Naive thymus-derived CD8-positive, alpha-beta T cell (primary cell): ENCODE measurements at regions not wholly inside any gene's neighbourhood (a gene's known extent, or its start where the extent isn't known, plus 50 kb on each side); places are given as distances from the start of the nearest gene placed in this dataset.

ENCODE experiments used
- ATAC-seq, 2 donors: fragments of 150-1000 bp; cut with Tn5 transposase in 1 of 2; sonication (Bioruptor Pico), chemical (Tn5 transposase) in 1 of 2; 1 replicate in 1 of 2; 2 replicates in 1 of 2; pipeline ENCODE4 v1.10.0; 2021; ENCODE audit warnings: mild to moderate bottlenecking in 2 of 2, moderate library complexity in 2 of 2
- POLR2A ChIA-PET: fragments of 350-600 bp; sonication (Branson Sonifier 250); formaldehyde crosslinking; loops from one replicate; lab custom pipeline; 2021; ENCODE audit warnings: antibody characterized with exemption; lab: Charles Lee
- DNase-seq, 10 donors: peaks; one replicate each; pipeline versions ENCODE4 v3.0.0 to v3.0.0-alpha.2; 2020 to 2022
- H3K27ac Mint-ChIP-seq, 10 donors: one replicate each; pipeline ENCODE4 v1.8.0; 2020 to 2022; ENCODE audit warnings: mild to moderate bottlenecking in 10 of 10, mixed read lengths in 10 of 10, moderate library complexity in 4 of 10, inconsistent platforms in 1 of 10
- H3K27me3 Mint-ChIP-seq, 5 donors: one replicate each; pipeline ENCODE4 v1.8.0; 2021 to 2022; ENCODE audit warnings: mixed read lengths in 5 of 5
- H3K36me3 Mint-ChIP-seq, 3 donors: one replicate each; pipeline ENCODE4 v1.8.0; 2020 to 2022; ENCODE audit warnings: mixed read lengths in 3 of 3, mild to moderate bottlenecking in 2 of 3, inconsistent platforms in 1 of 3
- H3K4me1 Mint-ChIP-seq, 4 donors: one replicate each; pipeline ENCODE4 v1.8.0; 2021 to 2022; ENCODE audit warnings: mixed read lengths in 4 of 4
- H3K4me3 Mint-ChIP-seq, 10 donors: one replicate each; pipeline ENCODE4 v1.8.0; 2020 to 2022; ENCODE audit warnings: mild to moderate bottlenecking in 10 of 10, mixed read lengths in 10 of 10, moderate library complexity in 6 of 10, inconsistent platforms in 1 of 10
- H3K9me3 Mint-ChIP-seq, 9 donors: one replicate each; pipeline ENCODE4 v1.8.0; 2020 to 2022; ENCODE audit warnings: mixed read lengths in 9 of 9, mild to moderate bottlenecking in 3 of 9, inconsistent platforms in 1 of 9, moderate library complexity in 1 of 9

GRCh38 chr21:21675601-21676000 is 677.4 kb downstream of the NCAM2 start:
- H3K4me1 Mint-ChIP-seq = no peaks in the 10 kb centered on the region
- DNase-seq = no peak
- no peaks in the 10 kb centered on the region for H3K36me3 Mint-ChIP-seq
- no peak overlapping the region for H3K27ac Mint-ChIP-seq
- no peak for ATAC-seq
- H3K27me3 Mint-ChIP-seq = no peaks in the 10 kb centered on the region
- POLR2A ChIA-PET = no interaction called here
- no peak overlapping the region for H3K4me3 Mint-ChIP-seq
- H3K9me3 Mint-ChIP-seq = peaks cover 0 to 46% (median 8%) of the 10 kb centered on the region in 9 donors

GRCh38 chr21:21682172-21682571 is 684.0 kb downstream of the NCAM2 start:
- POLR2A ChIA-PET = no interaction called here
- no peaks in the 10 kb centered on the region for H3K36me3 Mint-ChIP-seq
- H3K27ac Mint-ChIP-seq = no peak overlapping the region
- ATAC-seq (no peak), DNase-seq (no peak)
- H3K27me3 Mint-ChIP-seq = no peaks in the 10 kb centered on the region
- H3K9me3 Mint-ChIP-seq = peaks cover 0 to 28% (median 3%) of the 10 kb centered on the region in 9 donors
- H3K4me1 Mint-ChIP-seq = no peaks in the 10 kb centered on the region
- no peak overlapping the region for H3K4me3 Mint-ChIP-seq

GRCh38 chr21:21688889-21689288 is 690.7 kb downstream of the NCAM2 start:
- POLR2A ChIA-PET = no interaction called here
- no peak overlapping the region for H3K4me3 Mint-ChIP-seq
- no peak overlapping the region for H3K27ac Mint-ChIP-seq
- H3K4me1 Mint-ChIP-seq = no peaks in the 10 kb centered on the region
- H3K36me3 Mint-ChIP-seq = no peaks in the 10 kb centered on the region
- no peak for ATAC-seq
- DNase-seq = no peak
- peaks cover 0 to 8% (median 0%) of the 10 kb centered on the region in 9 donors for H3K9me3 Mint-ChIP-seq
- H3K27me3 Mint-ChIP-seq = no peaks in the 10 kb centered on the region

- no peak overlapping the region for H3K4me3 Mint-ChIP-seq
- no peaks in the 10 kb centered on the region for H3K36me3 Mint-ChIP-seq
- DNase-seq = no peak
- POLR2A ChIA-PET = no interaction called here
- no peaks in the 10 kb centered on the region for H3K27me3 Mint-ChIP-seq
- H3K4me1 Mint-ChIP-seq = no peaks in the 10 kb centered on the region
- H3K9me3 Mint-ChIP-seq = peaks cover 0 to 8% (median 0%) of the 10 kb centered on the region in 9 donors
- H3K27ac Mint-ChIP-seq = no peak overlapping the region
- no peak for ATAC-seq
These were observed 692.0 kb downstream of the NCAM2 start for GRCh38 chr21:21690068-21690665.

- DNase-seq (no peak), ATAC-seq (no peak)
- no peak overlapping the region for H3K4me3 Mint-ChIP-seq
- H3K27ac Mint-ChIP-seq = no peak overlapping the region
- H3K4me1 Mint-ChIP-seq = no peaks in the 10 kb centered on the region
- POLR2A ChIA-PET = no interaction called here
- H3K27me3 Mint-ChIP-seq = no peaks in the 10 kb centered on the region
- H3K9me3 Mint-ChIP-seq = peaks cover 0 to 9% (median 0%) of the 10 kb centered on the region in 9 donors
- no peaks in the 10 kb centered on the region for H3K36me3 Mint-ChIP-seq
These were observed 714.7 kb downstream of the NCAM2 start for GRCh38 chr21:21712748-21713520.

- DNase-seq = no peak
- Mint-ChIP-seq H3K4me1 (no peaks in the 10 kb centered on the region), H3K9me3 (peaks cover 0 to 3% (median 0%) of the 10 kb centered on the region in 9 donors), H3K4me3 (no peak overlapping the region), H3K27me3 (no peaks in the 10 kb centered on the region), H3K27ac (no peak overlapping the region), H3K36me3 (no peaks in the 10 kb centered on the region)
- ATAC-seq = no peak
- POLR2A ChIA-PET = no interaction called here
These were observed 715.5 kb downstream of the NCAM2 start for GRCh38 chr21:21713651-21714180.

- H3K4me3 Mint-ChIP-seq = no peak overlapping the region
These were observed 716.2 kb downstream of the NCAM2 start for GRCh38 chr21:21714426-21714825.

GRCh38 chr21:21715266-21715969 is 717.2 kb downstream of the NCAM2 start:
- POLR2A ChIA-PET = no interaction called here
- no peaks in the 10 kb centered on the region for H3K27me3 Mint-ChIP-seq
- ATAC-seq (no peak), DNase-seq (no peak)
- no peaks in the 10 kb centered on the region for H3K4me1 Mint-ChIP-seq
- peaks cover 0 to 3% (median 0%) of the 10 kb centered on the region in 9 donors for H3K9me3 Mint-ChIP-seq
- no peaks in the 10 kb centered on the region for H3K36me3 Mint-ChIP-seq
- H3K27ac Mint-ChIP-seq = no peak overlapping the region
- H3K4me3 Mint-ChIP-seq = no peak overlapping the region

More at GRCh38 chr21:21714426-21714825, 716.2 kb downstream of the NCAM2 start:
- DNase-seq = no peak
- no peaks in the 10 kb centered on the region for H3K27me3 Mint-ChIP-seq
- POLR2A ChIA-PET = no interaction called here
- no peaks in the 10 kb centered on the region for H3K4me1 Mint-ChIP-seq
- H3K27ac Mint-ChIP-seq = no peak overlapping the region
- H3K9me3 Mint-ChIP-seq = no peaks in the 10 kb centered on the region
- H3K36me3 Mint-ChIP-seq = no peaks in the 10 kb centered on the region
- ATAC-seq = no peak

GRCh38 chr21:21722731-21723130 is 724.5 kb downstream of the NCAM2 start:
- H3K27me3 Mint-ChIP-seq = no peaks in the 10 kb centered on the region
- POLR2A ChIA-PET = no interaction called here
- ATAC-seq (no peak), DNase-seq (no peak)
- H3K36me3 Mint-ChIP-seq = no peaks in the 10 kb centered on the region
- H3K4me3 Mint-ChIP-seq = no peak overlapping the region
- no peak overlapping the region for H3K27ac Mint-ChIP-seq
- no peaks in the 10 kb centered on the region for H3K4me1 Mint-ChIP-seq
- H3K9me3 Mint-ChIP-seq = peaks cover 0 to 15% (median 2%) of the 10 kb centered on the region in 9 donors

GRCh38 chr21:21730512-21730911 is 732.3 kb downstream of the NCAM2 start:
- POLR2A ChIA-PET = no interaction called here

GRCh38 chr21:21731626-21732025 is 733.4 kb downstream of the NCAM2 start:
- Mint-ChIP-seq H3K4me1 (no peaks in the 10 kb centered on the region), H3K27ac (no peak overlapping the region), H3K9me3 (peaks cover 0 to 20% (median 2%) of the 10 kb centered on the region in 9 donors), H3K4me3 (no peak overlapping the region), H3K27me3 (peaks cover 0 to 4% (median 0%) of the 10 kb centered on the region in 5 donors), H3K36me3 (no peaks in the 10 kb centered on the region)
- ATAC-seq (no peak), DNase-seq (no peak)
- POLR2A ChIA-PET = no interaction called here

More at GRCh38 chr21:21730512-21730911, 732.3 kb downstream of the NCAM2 start:
- no peak overlapping the region for H3K4me3 Mint-ChIP-seq
- H3K9me3 Mint-ChIP-seq = peaks cover 0 to 18% (median 2%) of the 10 kb centered on the region in 9 donors
- H3K27me3 Mint-ChIP-seq = peaks cover 0 to 4% (median 0%) of the 10 kb centered on the region in 5 donors
- H3K4me1 Mint-ChIP-seq = no peaks in the 10 kb centered on the region
- no peak overlapping the region for H3K27ac Mint-ChIP-seq
- no peak for DNase-seq
- no peaks in the 10 kb centered on the region for H3K36me3 Mint-ChIP-seq
- ATAC-seq = no peak

GRCh38 chr21:21734088-21734487 is 735.9 kb downstream of the NCAM2 start:
- no peak for DNase-seq
- POLR2A ChIA-PET = no interaction called here
- H3K9me3 Mint-ChIP-seq = peaks cover 0 to 22% (median 0%) of the 10 kb centered on the region in 9 donors

GRCh38 chr21:21737186-21737585 is 739.0 kb downstream of the NCAM2 start:
- Mint-ChIP-seq H3K27me3 (no peaks in the 10 kb centered on the region), H3K4me1 (no peaks in the 10 kb centered on the region), H3K27ac (no peak overlapping the region), H3K9me3 (peaks cover 0 to 19% (median 0%) of the 10 kb centered on the region in 9 donors), H3K4me3 (no peak overlapping the region), H3K36me3 (no peaks in the 10 kb centered on the region)
- ATAC-seq (no peak), DNase-seq (no peak)
- POLR2A ChIA-PET = no interaction called here

More at GRCh38 chr21:21734088-21734487, 735.9 kb downstream of the NCAM2 start:
- no peak overlapping the region for H3K4me3 Mint-ChIP-seq
- H3K4me1 Mint-ChIP-seq = no peaks in the 10 kb centered on the region
- ATAC-seq = no peak
- no peaks in the 10 kb centered on the region for H3K36me3 Mint-ChIP-seq
- no peak overlapping the region for H3K27ac Mint-ChIP-seq
- H3K27me3 Mint-ChIP-seq = peaks cover 0 to 4% (median 0%) of the 10 kb centered on the region in 5 donors
